ENCODE measurements at regions not wholly inside any gene's neighbourhood (a gene's known extent, or its start where the extent isn't known, plus 50 kb on each side); places are given as distances from the start of the nearest gene placed in this dataset.
"Not testable (repeated sequence)": the region's sequence is repeated elsewhere in the genome, so short reads cannot be mapped to it uniquely, and the experiment has no call there.

- no peak for TF ChIP-seq CTCF (IDR thresholded peaks at IDR 0.05; ENCODE audit: control insufficient read depth, extremely low read depth, insufficient read depth)
- no peak overlapping the region for H3K4me3 ChIP-seq (ENCODE audit: low read depth, low read length)
- no peak for DNase-seq (ENCODE audit: low read depth)
Measured at GRCh38 chr14:98919434-98919833, 352.6 kb downstream of the BCL11B start.

GRCh38 chr14:98921306-98921705 is 350.7 kb downstream of the BCL11B start:
- not testable (repeated sequence) for DNase-seq (ENCODE audit: low read depth)

GRCh38 chr14:98923596-98923995 is 348.4 kb downstream of the BCL11B start:
- H3K4me3 ChIP-seq (ENCODE audit: low read depth, low read length) = no peak overlapping the region
- no peak for DNase-seq (ENCODE audit: low read depth)
- TF ChIP-seq CTCF (IDR thresholded peaks at IDR 0.05; ENCODE audit: control insufficient read depth, extremely low read depth, insufficient read depth) = no peak

More at GRCh38 chr14:98921306-98921705, 350.7 kb downstream of the BCL11B start:
- not testable (repeated sequence) for H3K4me3 ChIP-seq (ENCODE audit: low read depth, low read length)

- TF ChIP-seq CTCF (IDR thresholded peaks at IDR 0.05; ENCODE audit: control insufficient read depth, extremely low read depth, insufficient read depth) = no peak
Measured at GRCh38 chr14:98924046-98924445, 348.0 kb downstream of the BCL11B start.

GRCh38 chr14:98925354-98926040 is 346.5 kb downstream of the BCL11B start:
- DNase-seq (ENCODE audit: low read depth) = no peak
- no peak overlapping the region for H3K4me3 ChIP-seq (ENCODE audit: low read depth, low read length)
- TF ChIP-seq CTCF (IDR thresholded peaks at IDR 0.05; ENCODE audit: control insufficient read depth, extremely low read depth, insufficient read depth) = no peak

More at GRCh38 chr14:98924046-98924445, 348.0 kb downstream of the BCL11B start:
- H3K4me3 ChIP-seq (ENCODE audit: low read depth, low read length) = no peak overlapping the region
- DNase-seq (ENCODE audit: low read depth) = no peak

GRCh38 chr14:98926146-98926545 is 345.9 kb downstream of the BCL11B start:
- no peak for DNase-seq (ENCODE audit: low read depth)
- H3K4me3 ChIP-seq (ENCODE audit: low read depth, low read length) = no peak overlapping the region
- no peak for TF ChIP-seq CTCF (IDR thresholded peaks at IDR 0.05; ENCODE audit: control insufficient read depth, extremely low read depth, insufficient read depth)

GRCh38 chr14:98926801-98927200 is 345.2 kb downstream of the BCL11B start:
- TF ChIP-seq CTCF (IDR thresholded peaks at IDR 0.05; ENCODE audit: control insufficient read depth, extremely low read depth, insufficient read depth) = no peak
- DNase-seq (ENCODE audit: low read depth) = no peak

More at GRCh38 chr14:98926801-98927200, 345.2 kb downstream of the BCL11B start:
- no peak overlapping the region for H3K4me3 ChIP-seq (ENCODE audit: low read depth, low read length)

Measured in LNCaP clone FGC (cell line).